Heart right ventricle (tissue), 16 donors: ENCODE measurements at regions not wholly inside any gene's neighbourhood (a gene's known extent, or its start where the extent isn't known, plus 50 kb on each side); places are given as distances from the start of the nearest gene placed in this dataset.

Source experiments
- ATAC-seq, 8 donors: fragments of 200-7000 bp; cut with Tn5 transposase; one replicate each; pipeline ENCODE4 v1.9.1; 2020; ENCODE audit warnings: mild to moderate bottlenecking in 8 of 8, moderate library complexity in 8 of 8, moderate number of reproducible peaks in 1 of 8
- DNase-seq, 2 donors: peaks; one replicate each; pipeline ENCODE4 v3.0.0-alpha.2; 2020
- H3K27ac ChIP-seq, 10 donors: fragments of 200-600 bp; sonication (generic) in 2 of 10; one replicate each; pipeline versions ENCODE4 v1.5.0 to v1.8.0; 2020 to 2022; ENCODE audit warnings: mild to moderate bottlenecking in 3 of 10
- H3K27me3 ChIP-seq, 7 donors: fragments of 200-600 bp; one replicate each; pipeline ENCODE4 v1.8.0; 2021 to 2022; ENCODE audit warnings: mild to moderate bottlenecking in 2 of 7
- H3K36me3 ChIP-seq, 9 donors: fragments of 200-600 bp; sonication (generic) in 1 of 9; one replicate each; pipeline versions ENCODE4 v1.5.0 to v1.8.0; 2020 to 2022; ENCODE audit warnings: mild to moderate bottlenecking in 2 of 9
- H3K4me1 ChIP-seq, 9 donors: fragments of 200-600 bp; sonication (generic) in 1 of 9; one replicate each; pipeline versions ENCODE4 v1.5.0 to v1.8.0; 2020 to 2022; ENCODE audit warnings: mild to moderate bottlenecking in 4 of 9
- H3K4me3 ChIP-seq, 10 donors: fragments of 200-600 bp; sonication (generic) in 2 of 10; one replicate each; pipeline versions ENCODE4 v1.5.0 to v1.8.0; 2020 to 2022; ENCODE audit warnings: mild to moderate bottlenecking in 7 of 10, moderate library complexity in 2 of 10
- H3K9me3 ChIP-seq, 11 donors: fragments of 200-600 bp in 10 of 11; sonication (generic) in 2 of 11; one replicate each; pipeline versions ENCODE4 v1.5.0 to v1.8.0; 2013 to 2022; ENCODE audit warnings: mild to moderate bottlenecking in 2 of 11, control low read depth in 1 of 11, moderate library complexity in 1 of 11
- WGBS, 2 donors: extraction: QIAGEN DNeasy Blood & Tissue Kit; methylation state at CpG; one replicate each; pipeline ENCODE4 v1.1.7; 2013; ENCODE audit warnings: inconsistent platforms in 1 of 2; 5-methylcytosine and 5-hydroxymethylcytosine counted together
- intact Hi-C, 10 donors: fragments of 100-400 bp; cut with DNase I; formaldehyde crosslinking; loops; one replicate each; pipeline versions ENCODE4 v1.11.1 to v1.14.2; 2022
- TF ChIP-seq, protein P1 (sequence below), 9 donors: fragments of 200-600 bp; sonication (generic) in 2 of 9; IDR thresholded peaks; one replicate each; pipeline versions ENCODE4 v1.5.0 to v1.8.0; 2021 to 2022; ENCODE audit warnings: antibody characterized with exemption in 9 of 9, mild to moderate bottlenecking in 5 of 9, moderate library complexity in 1 of 9
- donor health status: Arrhythmogenic right ventricular cardiomyopathy.
- donor health status: ischemic (EF 13 %, LVEDD 7.1; RV severe dilation, severe dysfunction).
- donor health status: healthy with polysubstance abuse.
- donor health status: DM: no; HTN: yes; CAD: no.
- donor health status: DM: no; HTN: no; CAD: no.
- donor health status: ischemic (EF 25% LVEDD 6.9; RV normal size, moderate dysfunction).
- donor health status: ischemic (EF 25% LVEDD 5.7; RV mildly dilated, moderate dysfunction).
- donor health status: healthy.
- donor health status: DM: yes; HTN: yes; CAD: no.
- donor health status: Ischemic cardiomyopathy.
- donor health status: ischemic (EF 35%, LVEDD 5.7; RV mildly dilated, moderate dysfunction).
- donor health status: nonischemic (EF 11% LVEDD 7.7; RV severe dilation, severe dysfunction).
- donor health status: DM: yes; HTN: yes; CAD: no.
- donor health status: PGD.
- donor health status: ischemic (EF 29% LVEDD 5.4; RV normal size, mild dysfunction).
- donor health status: nonischemic (EF 23%, LVEDD 6.1; RV moderate dilation, normal function).

- Histone ChIP-seq H3K27ac (no peak overlapping the region), H3K27me3 (peaks cover 0 to 6% (median 0%) of the 10 kb centered on the region in 7 donors), H3K4me3 (no peak overlapping the region), H3K4me1 (peaks cover 0 to 14% (median 6%) of the 10 kb centered on the region in 9 donors), H3K9me3 (no peaks in the 10 kb centered on the region), H3K36me3 (no peaks in the 10 kb centered on the region)
- intact Hi-C loops, result loop anchor here in 5 of 10 donors (5.0 to 10.0 kb wide), 3 partner anchors 74 to 674 kb away; no protein-coding TSS in a partner anchor
- DNase-seq (no peak), ATAC-seq (no peak)
- 44 to 47% methylated on average over 7 of the region's 7 CpGs for WGBS, 2 donors
- TF ChIP-seq, protein P1, sequence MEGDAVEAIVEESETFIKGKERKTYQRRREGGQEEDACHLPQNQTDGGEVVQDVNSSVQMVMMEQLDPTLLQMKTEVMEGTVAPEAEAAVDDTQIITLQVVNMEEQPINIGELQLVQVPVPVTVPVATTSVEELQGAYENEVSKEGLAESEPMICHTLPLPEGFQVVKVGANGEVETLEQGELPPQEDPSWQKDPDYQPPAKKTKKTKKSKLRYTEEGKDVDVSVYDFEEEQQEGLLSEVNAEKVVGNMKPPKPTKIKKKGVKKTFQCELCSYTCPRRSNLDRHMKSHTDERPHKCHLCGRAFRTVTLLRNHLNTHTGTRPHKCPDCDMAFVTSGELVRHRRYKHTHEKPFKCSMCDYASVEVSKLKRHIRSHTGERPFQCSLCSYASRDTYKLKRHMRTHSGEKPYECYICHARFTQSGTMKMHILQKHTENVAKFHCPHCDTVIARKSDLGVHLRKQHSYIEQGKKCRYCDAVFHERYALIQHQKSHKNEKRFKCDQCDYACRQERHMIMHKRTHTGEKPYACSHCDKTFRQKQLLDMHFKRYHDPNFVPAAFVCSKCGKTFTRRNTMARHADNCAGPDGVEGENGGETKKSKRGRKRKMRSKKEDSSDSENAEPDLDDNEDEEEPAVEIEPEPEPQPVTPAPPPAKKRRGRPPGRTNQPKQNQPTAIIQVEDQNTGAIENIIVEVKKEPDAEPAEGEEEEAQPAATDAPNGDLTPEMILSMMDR (IDR thresholded peaks at IDR 0.05), result peak; percentile 23 to 70 (median 63)
Measured at GRCh38 chr3:182710557-182711157, 82.6 kb upstream of the ATP11B start.

- Histone ChIP-seq H3K4me3 (no peak overlapping the region), H3K27me3 (peaks cover 0 to 2% (median 0%) of the 10 kb centered on the region in 7 donors), H3K27ac (no peak overlapping the region), H3K9me3 (no peaks in the 10 kb centered on the region), H3K36me3 (no peaks in the 10 kb centered on the region), H3K4me1 (peaks cover 0 to 14% (median 6%) of the 10 kb centered on the region in 9 donors)
- intact Hi-C loops, result loop anchor here in 5 of 10 donors (5.0 to 10.0 kb wide), 3 partner anchors 74 to 674 kb away; no protein-coding TSS in a partner anchor
- TF ChIP-seq, protein P1 (IDR thresholded peaks at IDR 0.05), result no peak
- no peak for ATAC-seq
- 75 to 76% methylated on average over 3 of the region's 3 CpGs for WGBS, 2 donors
- DNase-seq, result no peak
Measured at GRCh38 chr3:182711261-182711683, 82.0 kb upstream of the ATP11B start.

- H3K27me3 ChIP-seq, result no peaks in the 10 kb centered on the region
- 82 to 86% methylated on average over 2 of the region's 2 CpGs for WGBS, 2 donors
- TF ChIP-seq, protein P1 (IDR thresholded peaks at IDR 0.05), result no peak
- H3K4me3 ChIP-seq, result no peak overlapping the region
- no peak for ATAC-seq
- H3K27ac ChIP-seq, result no peak overlapping the region
- intact Hi-C loops, result loop anchor here in 6 of 10 donors (2.0 to 10.0 kb wide), 5 partner anchors 73 to 673 kb away; no protein-coding TSS in a partner anchor
- H3K4me1 ChIP-seq, result peaks cover 0 to 14% (median 6%) of the 10 kb centered on the region in 9 donors
- H3K36me3 ChIP-seq, result no peaks in the 10 kb centered on the region
- DNase-seq, result no peak
- no peaks in the 10 kb centered on the region for H3K9me3 ChIP-seq
Measured at GRCh38 chr3:182711853-182712252, 81.5 kb upstream of the ATP11B start.

DNA sequence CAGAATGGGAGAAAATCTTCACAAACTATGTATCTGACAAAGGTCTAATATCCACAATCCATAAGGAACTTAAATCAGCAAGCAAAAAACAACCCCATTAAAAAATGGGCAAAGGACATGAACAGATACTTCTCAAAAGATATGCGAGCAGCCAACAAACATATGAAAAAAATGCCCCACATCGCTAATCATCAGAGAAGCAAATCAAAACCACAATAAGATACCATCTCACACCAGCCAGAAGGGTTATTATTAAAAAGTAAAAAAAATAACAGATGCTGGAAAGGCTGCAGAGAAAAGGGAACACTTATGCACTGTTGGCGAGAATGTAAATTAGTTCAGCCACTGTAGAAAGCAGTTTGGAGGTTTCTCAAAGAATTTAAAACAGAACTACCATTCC lies 80.2 kb upstream of the ATP11B start:
- H3K36me3 ChIP-seq, result no peaks in the 10 kb centered on the region
- H3K9me3 ChIP-seq, result no peaks in the 10 kb centered on the region
- no peak overlapping the region for H3K4me3 ChIP-seq
- no peak overlapping the region for H3K27ac ChIP-seq
- 85 to 94% methylated on average over 3 of the region's 3 CpGs for whole genome bisulfite sequencing, 2 donors
- DNase-seq, result no peak
- intact Hi-C loops, result loop anchor here in 6 of 10 donors (2.0 to 10.0 kb wide), 5 partner anchors 72 to 672 kb away; no protein-coding TSS in a partner anchor
- no peaks in the 10 kb centered on the region for H3K27me3 ChIP-seq
- peaks cover 0 to 14% (median 6%) of the 10 kb centered on the region in 9 donors for H3K4me1 ChIP-seq
- TF ChIP-seq, protein P1 (IDR thresholded peaks at IDR 0.05), result no peak
- no peak for ATAC-seq
